ENCODE measurements at regions not wholly inside any gene's neighbourhood (a gene's known extent, or its start where the extent isn't known, plus 50 kb on each side); places are given as distances from the start of the nearest gene placed in this dataset.

DNA sequence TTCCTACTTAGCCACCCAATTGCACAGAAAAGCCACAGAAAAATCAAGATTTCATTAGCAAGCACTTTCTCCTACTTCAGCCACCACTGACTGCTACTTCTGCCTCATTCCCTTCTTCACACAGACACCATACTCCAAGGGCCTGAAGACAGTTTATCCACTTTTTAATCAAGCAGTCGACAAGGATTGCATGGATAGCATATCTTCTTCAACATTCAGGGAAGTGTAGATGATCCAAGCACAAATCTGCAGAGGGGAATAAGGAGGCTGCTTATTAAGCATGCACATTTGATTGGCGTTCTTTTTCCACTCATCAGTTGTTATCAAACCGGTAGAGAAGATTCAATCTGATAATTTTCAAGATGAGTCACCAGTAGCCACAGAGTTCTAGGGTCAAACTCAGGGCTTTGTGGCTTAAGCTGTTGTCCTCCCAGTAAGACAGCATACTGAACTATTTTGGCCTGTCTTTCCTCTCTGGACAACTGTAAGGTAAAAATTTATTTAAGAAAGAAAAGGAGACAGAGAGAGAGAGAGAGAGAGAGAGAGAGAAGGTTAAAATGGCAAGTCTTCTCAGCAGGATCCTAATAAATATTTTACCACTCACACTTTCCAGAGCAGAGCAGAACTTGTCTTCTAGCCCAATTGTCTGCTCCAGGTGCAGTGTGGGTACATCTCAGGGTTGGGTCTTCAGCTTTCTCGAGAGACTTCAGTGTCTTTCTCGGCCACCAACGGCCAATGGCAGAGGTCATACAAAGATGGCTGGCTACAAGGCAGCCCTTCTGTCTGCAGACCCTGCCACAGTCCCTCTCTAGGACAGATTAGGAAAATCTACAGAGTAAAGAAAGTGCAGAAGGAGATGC lies 80.6 kb upstream of the BHLHE40 start (continued):
- TF ChIP-seq, protein P1, sequence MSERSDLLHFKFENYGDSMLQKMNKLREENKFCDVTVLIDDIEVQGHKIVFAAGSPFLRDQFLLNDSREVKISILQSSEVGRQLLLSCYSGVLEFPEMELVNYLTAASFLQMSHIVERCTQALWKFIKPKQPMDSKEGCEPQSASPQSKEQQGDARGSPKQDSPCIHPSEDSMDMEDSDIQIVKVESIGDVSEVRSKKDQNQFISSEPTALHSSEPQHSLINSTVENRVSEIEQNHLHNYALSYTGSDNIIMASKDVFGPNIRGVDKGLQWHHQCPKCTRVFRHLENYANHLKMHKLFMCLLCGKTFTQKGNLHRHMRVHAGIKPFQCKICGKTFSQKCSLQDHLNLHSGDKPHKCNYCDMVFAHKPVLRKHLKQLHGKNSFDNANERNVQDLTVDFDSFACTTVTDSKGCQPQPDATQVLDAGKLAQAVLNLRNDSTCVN (CRISPR knock-in tag; IDR thresholded peaks at IDR 0.05), result no peak
- TF ChIP-seq HNRNPLL (IDR thresholded peaks at IDR 0.05; ENCODE audit: low read depth, low read length, poor library complexity, severe bottlenecking) (no peak), EGR1 (conservative IDR thresholded peaks at IDR 0.05) (no peak)

GRCh38 chr3:4899710-4900109 lies 79.5 kb upstream of the BHLHE40 start:
- H2AFZ ChIP-seq (ENCODE audit: low read depth, low read length), result peak overlapping the region; percentile 70
- H3K9me3 ChIP-seq (replicated peaks; ENCODE audit: control insufficient read depth, insufficient read depth, low read depth, low read length), result no peaks in the 10 kb centered on the region
- no peaks in the 10 kb centered on the region for H3K27me3 ChIP-seq (ENCODE audit: control insufficient read depth in 2 of 2, insufficient read depth in 2 of 2, low read length in 2 of 2)
- no peaks in the 10 kb centered on the region for H3K9me1 ChIP-seq (ENCODE audit: control insufficient read depth, insufficient read depth, low read length)
- no peak overlapping the region; the same call in 2 of the 3 replicates for H3K27ac ChIP-seq (ENCODE audit: extremely low read depth, low read depth, low read length)
- POLR2A ChIA-PET, result interaction anchor here (0.6 kb wide), 1 partner anchor 13 kb away, joined by 4 read pairs; no protein-coding TSS in a partner anchor
- ATAC-seq (no peak), FAIRE-seq (no peak), DNase-seq (ENCODE audit: extremely low read depth in 1 of 4, low spot score in 3 of 4) (no peak)
- no peak for TF ChIP-seq IFI16 (CRISPR knock-in tag; IDR thresholded peaks at IDR 0.05)
- no peak for TF ChIP-seq GATAD2A (IDR thresholded peaks at IDR 0.05)
- TF ChIP-seq ILK (tag; IDR thresholded peaks at IDR 0.05; ENCODE audit: borderline replicate concordance, low read depth), result no peak
- TF ChIP-seq ZNF174 (CRISPR knock-in tag; IDR thresholded peaks at IDR 0.05), result no peak
- TF ChIP-seq RBM25 (IDR thresholded peaks at IDR 0.05; ENCODE audit: low read depth, low read length, severe bottlenecking), result peak; percentile 51
- TF ChIP-seq ELF4 (CRISPR knock-in tag; IDR thresholded peaks at IDR 0.05), result no peak
- no peak for TF ChIP-seq ZNF431 (CRISPR knock-in tag; IDR thresholded peaks at IDR 0.05)
- TF ChIP-seq ZBTB2 (IDR thresholded peaks at IDR 0.05), result no peak
- H3K9ac ChIP-seq (ENCODE audit: insufficient read depth in 1 of 2, low read depth in 2 of 2, low read length in 2 of 2), result no peak overlapping the region
- in situ Hi-C loops (cut with MboI) (no loop called here), intact Hi-C loops (cut with micrococcal nuclease) (loop anchor here (5.0 kb wide), 2 partner anchors 157 to 177 kb away; no protein-coding TSS in a partner anchor)
- whole genome bisulfite sequencing (ENCODE audit: insufficient coverage, low coverage, missing lambda C conversion rate), result 49% methylated on average over 6 of the region's 6 CpGs
- CTCF ChIA-PET (ENCODE audit: low intra/inter-chr PET ratio), result no interaction called here
- peaks cover 3 to 52% of the 10 kb centered on the region in 2 experiments; a peak in 4 of 5 replicates for H3K4me1 ChIP-seq (replicated peaks in 1 of 2; ENCODE audit: control insufficient read depth in 2 of 2, insufficient read depth in 2 of 2, low read length in 2 of 2)
- H4K20me1 ChIP-seq (replicated peaks; ENCODE audit: control insufficient read depth, insufficient read depth, low read length), result no peaks in the 10 kb centered on the region
- no peaks in the 10 kb centered on the region for H3K36me3 ChIP-seq (ENCODE audit: control insufficient read depth, insufficient read depth, low read length)
- H3K79me2 ChIP-seq (ENCODE audit: control insufficient read depth, insufficient read depth, low read length), result no peaks in the 10 kb centered on the region
- no TSS peak for BruUV-seq (replicated peaks)
- H3K4me2 ChIP-seq (ENCODE audit: insufficient read depth, low read length), result no peak overlapping the region
- no peak overlapping the region for H3K4me3 ChIP-seq
